ENCODE measurements at regions not wholly inside any gene's neighbourhood (a gene's known extent, or its start where the extent isn't known, plus 50 kb on each side); places are given as distances from the start of the nearest gene placed in this dataset.
A peak's percentile ranks its signal among the peaks of the same experiment; 100 is the strongest.

DNA sequence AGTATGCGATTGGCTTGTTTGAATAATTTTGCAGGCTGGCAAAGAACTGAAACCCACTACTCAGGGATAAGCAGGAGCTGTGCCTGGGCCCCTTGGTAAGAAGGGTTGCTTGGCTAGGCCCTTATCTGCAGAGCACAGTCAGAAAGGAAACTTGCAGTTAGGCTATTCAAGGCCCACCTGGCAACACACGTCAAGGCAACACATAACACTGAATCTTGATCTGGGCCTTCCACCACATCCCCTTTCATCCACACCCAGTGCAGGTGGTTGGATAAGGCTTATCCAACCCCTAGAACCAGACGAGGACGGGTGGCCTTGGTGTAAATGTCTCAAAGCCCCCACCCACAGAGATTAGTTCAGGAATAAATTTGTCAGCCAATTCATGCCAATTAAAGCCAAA, 72.8 kb upstream of the NEIL3 start:
- TF ChIP-seq CTCF (IDR thresholded peaks at IDR 0.05): no peak

DNA sequence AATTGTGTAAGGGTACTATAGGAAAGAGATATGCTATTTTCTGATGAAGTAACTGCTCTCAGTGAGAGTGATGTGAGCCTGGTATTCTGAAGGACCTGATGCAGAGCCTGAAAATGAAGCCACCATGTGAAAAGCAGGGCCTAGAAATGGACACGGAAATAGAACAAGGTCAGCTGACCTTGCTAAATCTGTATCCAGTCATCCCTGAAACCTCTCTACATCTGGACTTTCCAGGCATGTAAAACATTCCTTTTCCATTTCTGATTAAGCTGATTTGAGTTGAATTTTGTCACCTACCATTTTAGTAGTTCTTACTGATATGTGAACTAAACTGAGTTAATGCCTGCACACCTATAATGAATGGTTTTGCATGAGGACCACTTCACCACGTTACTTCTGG, 72.4 kb upstream of the NEIL3 start:
- TF ChIP-seq CTCF (IDR thresholded peaks at IDR 0.05): no peak

DNA sequence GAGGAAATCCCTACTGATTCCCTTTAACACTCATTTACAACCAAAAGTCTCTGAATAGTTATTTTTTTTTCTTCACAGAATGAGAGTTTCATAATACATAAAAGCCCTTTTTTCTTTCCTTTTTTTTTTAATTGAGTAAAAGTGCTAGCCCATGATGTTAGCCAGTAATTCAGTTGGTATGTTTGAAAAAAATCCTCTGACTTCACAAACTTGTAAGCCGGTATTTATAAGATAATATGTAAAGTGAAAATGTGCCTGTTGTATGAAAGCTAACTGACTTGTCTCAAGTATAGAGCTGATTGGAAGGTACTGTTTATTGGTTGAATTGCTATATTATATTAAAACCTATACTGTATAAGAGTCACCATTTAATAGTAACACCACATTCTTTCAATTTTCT, 70.2 kb upstream of the NEIL3 start:
- no peak for TF ChIP-seq CTCF (IDR thresholded peaks at IDR 0.05)

- no peak for TF ChIP-seq CTCF (IDR thresholded peaks at IDR 0.05)
Observed at GRCh38 chr4:177239878-177240277, 69.8 kb upstream of the NEIL3 start.

- no peak for TF ChIP-seq CTCF (IDR thresholded peaks at IDR 0.05)
Observed at GRCh38 chr4:177242651-177243286, 66.9 kb upstream of the NEIL3 start.

GRCh38 chr4:177246641-177247584, 62.8 kb upstream of the NEIL3 start:
- TF ChIP-seq CTCF (IDR thresholded peaks at IDR 0.05): no peak

- peak; percentile 84 for TF ChIP-seq CTCF (IDR thresholded peaks at IDR 0.05)
Observed at GRCh38 chr4:177250056-177250696, 59.5 kb upstream of the NEIL3 start.

Data from LNCAP (cell line).